OCI-M2 (cell line): ENCODE measurements at regions not wholly inside any gene's neighbourhood (a gene's known extent, or its start where the extent isn't known, plus 50 kb on each side); places are given as distances from the start of the nearest gene placed in this dataset.

Experiments used
- DNase-seq: peaks from one replicate; lab custom pipeline; 2025; ENCODE audit not compliant: unreplicated experiment; lab: John Stamatoyannopoulos, UW

- DNase-seq = no peak
These were observed 290.8 kb downstream of the DYSF start for GRCh38 chr2:71743995-71744675.

- no peak for DNase-seq
These were observed 289.7 kb downstream of the DYSF start for GRCh38 chr2:71742953-71743601.

GRCh38 chr2:71736986-71737385 lies 283.6 kb downstream of the DYSF start:
- no peak for DNase-seq

DNA sequence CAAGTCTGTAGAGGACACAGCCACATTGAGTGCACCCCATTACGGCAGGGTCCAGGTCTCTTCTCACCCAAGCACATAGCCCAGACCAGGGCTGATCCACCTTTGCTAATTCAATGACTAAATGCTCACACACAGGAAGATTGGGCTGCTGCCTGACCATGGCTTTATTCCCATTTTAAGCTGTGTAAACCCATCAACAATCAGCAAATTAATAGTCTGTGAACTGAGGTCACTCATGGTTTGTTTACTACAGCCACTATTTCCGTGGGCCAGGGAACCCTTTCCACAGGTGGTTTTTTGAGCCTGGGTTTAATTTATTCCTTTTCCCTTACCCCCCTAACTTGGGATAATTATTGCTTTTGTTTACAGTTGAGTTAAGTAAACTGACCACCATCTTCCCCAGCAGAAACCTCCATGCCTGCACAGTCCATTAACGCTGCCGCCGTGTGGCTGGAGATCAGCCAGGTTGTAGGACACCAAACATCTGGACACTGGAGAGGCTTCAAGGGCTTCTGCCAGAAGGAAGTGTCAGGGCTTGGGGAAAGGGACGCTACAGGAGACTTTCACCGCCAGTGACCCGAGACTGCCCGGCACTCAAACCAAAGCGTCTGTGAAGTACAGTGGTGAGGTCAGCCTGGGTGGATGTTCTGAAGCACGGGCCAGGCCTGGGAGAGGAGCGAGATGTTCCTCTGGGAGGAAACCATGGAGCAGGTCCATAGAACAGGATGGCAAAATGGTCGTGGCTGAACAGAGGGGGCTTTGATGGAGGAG lies 282.9 kb downstream of the DYSF start:
- no peak for DNase-seq
